ENCODE measurements at regions not wholly inside any gene's neighbourhood (a gene's known extent, or its start where the extent isn't known, plus 50 kb on each side); places are given as distances from the start of the nearest gene placed in this dataset.
"Not testable (repeated sequence)": the region's sequence is repeated elsewhere in the genome, so short reads cannot be mapped to it uniquely, and the experiment has no call there.

GRCh38 chr1:147103416-147104155 is 68.7 kb downstream of the PRKAB2 start:
- H3K9me3 Mint-ChIP-seq; H3K27ac Mint-ChIP-seq; H3K4me1 Mint-ChIP-seq; DNase-seq; H3K27me3 Mint-ChIP-seq (ENCODE audit: low read depth in 3 of 3); H3K36me3 Mint-ChIP-seq; H3K4me3 Mint-ChIP-seq: not testable (repeated sequence)

- Mint-ChIP-seq H3K9me3 (no peaks in the 10 kb centered on the region), H3K36me3 (no peaks in the 10 kb centered on the region), H3K4me1 (no peaks in the 10 kb centered on the region), H3K4me3 (no peak overlapping the region), H3K27me3 (ENCODE audit: low read depth in 3 of 3) (no peaks in the 10 kb centered on the region), H3K27ac (no peak overlapping the region)
- no peak for DNase-seq
Measured at GRCh38 chr1:147099192-147099591, 73.1 kb downstream of the PRKAB2 start.

- H3K36me3 Mint-ChIP-seq; H3K9me3 Mint-ChIP-seq; H3K27ac Mint-ChIP-seq; H3K27me3 Mint-ChIP-seq (ENCODE audit: low read depth in 3 of 3); H3K4me3 Mint-ChIP-seq; DNase-seq; H3K4me1 Mint-ChIP-seq: not testable (repeated sequence)
Measured at GRCh38 chr1:147098338-147098973, 73.8 kb downstream of the PRKAB2 start.

- Mint-ChIP-seq H3K36me3 (no peaks in the 10 kb centered on the region), H3K4me3 (no peak overlapping the region), H3K27me3 (ENCODE audit: low read depth in 3 of 3) (peaks cover 0 to 3% (median 1%) of the 10 kb centered on the region in 3 donors), H3K4me1 (no peaks in the 10 kb centered on the region), H3K9me3 (peaks cover 0 to 2% (median 0%) of the 10 kb centered on the region in 6 donors), H3K27ac (no peak overlapping the region)
- no peak for DNase-seq
Measured at GRCh38 chr1:147095691-147096090, 76.6 kb downstream of the PRKAB2 start.

- Mint-ChIP-seq H3K4me1 (no peaks in the 10 kb centered on the region), H3K9me3 (peaks cover 0 to 11% (median 4%) of the 10 kb centered on the region in 6 donors), H3K27me3 (ENCODE audit: low read depth in 3 of 3) (peaks cover 0 to 12% (median 5%) of the 10 kb centered on the region in 3 donors), H3K4me3 (no peak overlapping the region), H3K36me3 (no peaks in the 10 kb centered on the region), H3K27ac (no peak overlapping the region)
- DNase-seq, result no peak
Measured at GRCh38 chr1:147091801-147092200, 80.5 kb downstream of the PRKAB2 start.

- H3K36me3 Mint-ChIP-seq, result no peaks in the 10 kb centered on the region
- H3K9me3 Mint-ChIP-seq, result peaks cover 0 to 11% (median 4%) of the 10 kb centered on the region in 6 donors
- H3K27ac Mint-ChIP-seq, result no peak overlapping the region
- H3K4me3 Mint-ChIP-seq, result no peak overlapping the region
- H3K27me3 Mint-ChIP-seq (ENCODE audit: low read depth in 3 of 3), result peaks cover 2 to 18% (median 13%) of the 10 kb centered on the region in 3 donors
- DNase-seq, result no peak
- H3K4me1 Mint-ChIP-seq, result peaks cover 5 to 7% of the 10 kb centered on the region in 2 donors
Measured at GRCh38 chr1:147089457-147089856, 82.8 kb downstream of the PRKAB2 start.

GRCh38 chr1:147086129-147086528 is 86.1 kb downstream of the PRKAB2 start:
- Mint-ChIP-seq H3K36me3 (peaks cover 0 to under 1% (median 0%) of the 10 kb centered on the region in 3 donors), H3K4me1 (peaks cover 16 to 24% of the 10 kb centered on the region in 2 donors), H3K9me3 (peaks cover 0 to 11% (median 4%) of the 10 kb centered on the region in 6 donors), H3K27ac (peak overlapping the region in 1 of 6 donors; percentile 18), H3K4me3 (peak overlapping the region in 2 of 5 donors; percentile 6 to 62), H3K27me3 (ENCODE audit: low read depth in 3 of 3) (peaks cover 22 to 30% (median 25%) of the 10 kb centered on the region in 3 donors)
- no peak for DNase-seq

GRCh38 chr1:147084273-147085096 is 87.8 kb downstream of the PRKAB2 start:
- DNase-seq, result peak; percentile 35 to 78 (median 51)
- peaks cover 0 to 4% (median 3%) of the 10 kb centered on the region in 3 donors for H3K36me3 Mint-ChIP-seq
- H3K4me1 Mint-ChIP-seq, result peaks cover 18 to 29% of the 10 kb centered on the region in 2 donors
- peak overlapping the region; percentile 80 to 99 (median 98) for H3K27ac Mint-ChIP-seq
- peaks cover 0 to 11% (median 4%) of the 10 kb centered on the region in 6 donors for H3K9me3 Mint-ChIP-seq
- peaks cover 25 to 32% (median 32%) of the 10 kb centered on the region in 3 donors for H3K27me3 Mint-ChIP-seq (ENCODE audit: low read depth in 3 of 3)
- peak overlapping the region; percentile 92 to 99 (median 94) for H3K4me3 Mint-ChIP-seq

GRCh38 chr1:147083919-147084272 is 88.4 kb downstream of the PRKAB2 start:
- H3K9me3 Mint-ChIP-seq, result peaks cover 0 to 11% (median 3%) of the 10 kb centered on the region in 6 donors
- peak overlapping the region in 4 of 6 donors; percentile 97 to 99 (median 98) for H3K27ac Mint-ChIP-seq
- peak overlapping the region; percentile 92 to 99 (median 94) for H3K4me3 Mint-ChIP-seq
- peaks cover 0 to 4% (median 3%) of the 10 kb centered on the region in 3 donors for H3K36me3 Mint-ChIP-seq
- no peak for DNase-seq
- H3K4me1 Mint-ChIP-seq, result peaks cover 18 to 29% of the 10 kb centered on the region in 2 donors
- H3K27me3 Mint-ChIP-seq (ENCODE audit: low read depth in 3 of 3), result peaks cover 26 to 33% (median 32%) of the 10 kb centered on the region in 3 donors

GRCh38 chr1:147080671-147081394 is 91.4 kb downstream of the PRKAB2 start:
- Mint-ChIP-seq H3K27ac (no peak overlapping the region), H3K9me3 (peaks cover 0 to 3% (median 0%) of the 10 kb centered on the region in 6 donors), H3K36me3 (peaks cover 0 to 4% (median 3%) of the 10 kb centered on the region in 3 donors), H3K27me3 (ENCODE audit: low read depth in 3 of 3) (peaks cover 27 to 39% (median 29%) of the 10 kb centered on the region in 3 donors), H3K4me3 (peak overlapping the region in 2 of 5 donors; percentile 14 to 33), H3K4me1 (peaks cover 18 to 29% of the 10 kb centered on the region in 2 donors)
- no peak for DNase-seq

GRCh38 chr1:147080006-147080661 is 92.1 kb downstream of the PRKAB2 start:
- Mint-ChIP-seq H3K4me3 (no peak overlapping the region), H3K27me3 (ENCODE audit: low read depth in 3 of 3) (peaks cover 28 to 39% (median 30%) of the 10 kb centered on the region in 3 donors), H3K9me3 (peaks cover 0 to 3% (median 0%) of the 10 kb centered on the region in 6 donors), H3K27ac (no peak overlapping the region), H3K36me3 (peaks cover 0 to 4% (median 3%) of the 10 kb centered on the region in 3 donors), H3K4me1 (peaks cover 18 to 29% of the 10 kb centered on the region in 2 donors)
- DNase-seq, result no peak

- no peak for DNase-seq
- no peak overlapping the region for H3K4me3 Mint-ChIP-seq
- H3K4me1 Mint-ChIP-seq, result peaks cover 12 to 22% of the 10 kb centered on the region in 2 donors
Measured at GRCh38 chr1:147079400-147080005, 92.8 kb downstream of the PRKAB2 start.

More at GRCh38 chr1:147079400-147080005, 92.8 kb downstream of the PRKAB2 start:
- Mint-ChIP-seq H3K27ac (no peak overlapping the region), H3K9me3 (peaks cover 0 to 3% (median 0%) of the 10 kb centered on the region in 6 donors), H3K36me3 (peaks cover 0 to 4% (median 3%) of the 10 kb centered on the region in 3 donors), H3K27me3 (ENCODE audit: low read depth in 3 of 3) (peaks cover 28 to 42% (median 29%) of the 10 kb centered on the region in 3 donors)

All from immature natural killer cell (primary cell).